T-cell (primary cell): ENCODE measurements at regions not wholly inside any gene's neighbourhood (a gene's known extent, or its start where the extent isn't known, plus 50 kb on each side); places are given as distances from the start of the nearest gene placed in this dataset.

Source experiments
- ATAC-seq, 4 experiments: fragments of 200-7000 bp in 3 of 4; fragments of 150-1000 bp in 1 of 4; cut with Tn5 transposase; replicated peaks in 1 of 4; 1 replicate in 3 of 4; 2 replicates in 1 of 4; pipeline ENCODE4 v1.10.0; 2021; ENCODE audit warnings: moderate library complexity in 3 of 4, mild to moderate bottlenecking in 2 of 4, moderate number of reproducible peaks in 1 of 4
- CTCF ChIA-PET, 2 donors: fragments of 300-600 bp; sonication (Branson Sonifier 250); formaldehyde crosslinking; loops; one replicate each; lab custom pipeline; 2022; ENCODE audit warnings: antibody characterized with exemption in 2 of 2; lab: Charles Lee
- POLR2A ChIA-PET, 2 donors: fragments of 300-600 bp; sonication (Branson Sonifier 250); formaldehyde crosslinking; loops; one replicate each; lab custom pipeline; 2022; ENCODE audit warnings: antibody characterized with exemption in 2 of 2; lab: Charles Lee
- DNase-seq, 35 experiments: peaks; one replicate each; pipeline versions ENCODE4 v3.0.0 to v3.0.0-alpha.2; 2013 to 2023
- H3K27ac ChIP-seq: one replicate; pipeline ENCODE4 v1.5.1; 2013; ENCODE audit warnings: low read length
- H3K27me3 ChIP-seq, 2 experiments: replicated peaks in 1 of 2; 1 replicate in 1 of 2; 2 replicates in 1 of 2; pipeline versions ENCODE4 v1.6.1 to v1.7.0; 2013; ENCODE audit warnings: low read length in 1 of 2, mixed read lengths in 1 of 2; ENCODE audit not compliant: control insufficient read depth in 2 of 2, insufficient read depth in 2 of 2; ENCODE audit errors: extremely low read depth in 1 of 2
- H3K36me3 ChIP-seq, 2 donors: 1 replicate in 1 of 2; 2 replicates in 1 of 2; pipeline versions ENCODE4 v1.6.1 to v1.7.0; 2013; ENCODE audit warnings: low read length in 1 of 2; ENCODE audit not compliant: control insufficient read depth in 2 of 2, insufficient read depth in 1 of 2; ENCODE audit errors: extremely low read depth in 1 of 2
- H3K4me1 ChIP-seq, 2 experiments: 1 replicate in 1 of 2; 2 replicates in 1 of 2; pipeline versions ENCODE4 v1.6.1 to v1.7.0; 2013; ENCODE audit warnings: low read length in 2 of 2, mixed read lengths in 1 of 2; ENCODE audit not compliant: insufficient read depth in 2 of 2, control insufficient read depth in 1 of 2; ENCODE audit errors: extremely low read depth in 1 of 2
- H3K4me3 ChIP-seq, 2 donors: 1 replicate in 1 of 2; 2 replicates in 1 of 2; pipeline versions ENCODE4 v1.5.1 to v1.7.0; 2013; ENCODE audit warnings: mild to moderate bottlenecking in 2 of 2, low read length in 1 of 2, moderate library complexity in 1 of 2; ENCODE audit not compliant: control insufficient read depth in 1 of 2; ENCODE audit errors: extremely low read depth in 1 of 2
- H3K9me3 ChIP-seq: 2 replicates; pipeline ENCODE4 v1.7.0; 2013
- H3K27ac Mint-ChIP-seq, 2 donors: one replicate each; pipeline ENCODE4 v1.8.0; 2020 to 2021; ENCODE audit warnings: mild to moderate bottlenecking in 2 of 2, mixed read lengths in 2 of 2
- H3K27me3 Mint-ChIP-seq, 2 donors: one replicate each; pipeline ENCODE4 v1.8.0; 2021 to 2022; ENCODE audit warnings: mixed read lengths in 2 of 2
- H3K36me3 Mint-ChIP-seq: one replicate; pipeline ENCODE4 v1.8.0; 2021; ENCODE audit warnings: mixed read lengths
- H3K4me1 Mint-ChIP-seq, 3 donors: one replicate each; pipeline ENCODE4 v1.8.0; 2020 to 2022; ENCODE audit warnings: mixed read lengths in 3 of 3, mild to moderate bottlenecking in 1 of 3
- H3K4me3 Mint-ChIP-seq, 3 donors: one replicate each; pipeline ENCODE4 v1.8.0; 2020 to 2022; ENCODE audit warnings: mild to moderate bottlenecking in 3 of 3, mixed read lengths in 3 of 3, moderate library complexity in 3 of 3
- H3K9me3 Mint-ChIP-seq, 3 donors: one replicate each; pipeline ENCODE4 v1.8.0; 2020 to 2022; ENCODE audit warnings: mixed read lengths in 3 of 3
- WGBS: methylation state at CpG from one replicate; pipeline ENCODE4 v1.1.5; 2013; ENCODE audit warnings: missing lambda C conversion rate; ENCODE audit not compliant: insufficient coverage; 5-methylcytosine and 5-hydroxymethylcytosine counted together

DNA sequence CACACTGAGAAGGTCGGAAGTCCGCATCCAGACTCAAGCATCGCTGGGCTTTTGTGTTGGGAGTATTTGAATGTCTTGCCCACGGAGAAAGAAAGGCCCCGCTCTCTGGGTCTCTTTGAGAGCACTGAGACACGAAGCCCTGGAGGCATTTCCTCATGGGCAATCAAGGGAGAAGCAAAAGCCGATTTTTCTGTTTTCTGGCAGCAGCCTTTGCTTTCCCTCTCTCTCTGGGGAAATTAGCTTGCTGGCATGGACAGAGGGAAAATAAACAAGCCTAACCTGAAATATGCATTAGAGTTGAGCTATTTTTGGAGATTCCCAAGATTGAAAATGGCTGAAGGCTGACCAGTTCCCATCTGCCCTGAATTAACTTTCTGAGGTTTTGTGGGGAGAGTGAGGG, 238.7 kb downstream of the HAPSTR1 start:
- no peak overlapping the region for H3K27ac Mint-ChIP-seq
- POLR2A ChIA-PET, result interaction anchor here in 1 of 2 donors (0.6 kb wide), 1 partner anchor 56 kb away, joined by 5 read pairs; no protein-coding TSS in a partner anchor
- no peak overlapping the region for H3K4me3 Mint-ChIP-seq
- Histone ChIP-seq H3K9me3 (no peaks in the 10 kb centered on the region), H3K27ac (no peak overlapping the region), H3K4me1 (no peaks in the 10 kb centered on the region), H3K4me3 (no peak overlapping the region), H3K27me3 (no peaks in the 10 kb centered on the region), H3K36me3 (no peaks in the 10 kb centered on the region)
- CTCF ChIA-PET, result no interaction called here
- no peaks in the 10 kb centered on the region for H3K4me1 Mint-ChIP-seq
- no peaks in the 10 kb centered on the region for H3K36me3 Mint-ChIP-seq
- DNase-seq, result no peak
- WGBS, result 69% methylated on average over 4 of the region's 7 CpGs
- H3K9me3 Mint-ChIP-seq, result peaks cover 0 to 6% (median 3%) of the 10 kb centered on the region in 3 donors
- ATAC-seq, result no peak
- H3K27me3 Mint-ChIP-seq, result peaks cover 4 to 11% of the 10 kb centered on the region in 2 donors

DNA sequence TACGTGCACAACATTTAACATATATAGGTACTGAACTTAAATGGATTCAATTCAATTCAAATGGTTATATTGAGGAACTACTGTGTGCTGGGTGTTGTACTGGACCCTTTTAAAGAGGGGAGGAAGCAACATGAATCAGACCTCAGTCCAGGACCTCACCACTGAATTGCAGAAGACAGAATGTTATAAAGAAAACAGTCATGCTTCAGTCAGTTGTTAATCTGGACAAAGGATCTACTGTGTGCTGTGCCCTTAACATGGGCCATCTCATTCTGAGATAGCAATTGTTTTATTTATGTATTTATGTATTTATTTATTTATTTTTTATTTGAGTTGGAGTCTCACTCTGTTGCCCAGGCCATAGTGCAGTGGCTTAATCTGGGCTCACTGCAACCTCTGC, 240.1 kb downstream of the HAPSTR1 start:
- no peak overlapping the region for H3K27ac Mint-ChIP-seq
- H3K36me3 Mint-ChIP-seq, result no peaks in the 10 kb centered on the region
- H3K27me3 Mint-ChIP-seq, result peaks cover 4 to 16% of the 10 kb centered on the region in 2 donors
- CTCF ChIA-PET, result no interaction called here
- Histone ChIP-seq H3K4me3 (no peak overlapping the region), H3K9me3 (no peaks in the 10 kb centered on the region), H3K27ac (no peak overlapping the region), H3K36me3 (no peaks in the 10 kb centered on the region), H3K27me3 (no peaks in the 10 kb centered on the region), H3K4me1 (no peaks in the 10 kb centered on the region)
- WGBS, result no CpG with 5 or more reads among the region's 1 CpG
- no peak overlapping the region for H3K4me3 Mint-ChIP-seq
- H3K9me3 Mint-ChIP-seq, result peaks cover 0 to 6% (median 0%) of the 10 kb centered on the region in 3 donors
- ATAC-seq, result no peak
- POLR2A ChIA-PET, result no interaction called here
- no peaks in the 10 kb centered on the region for H3K4me1 Mint-ChIP-seq
- DNase-seq, result no peak

DNA sequence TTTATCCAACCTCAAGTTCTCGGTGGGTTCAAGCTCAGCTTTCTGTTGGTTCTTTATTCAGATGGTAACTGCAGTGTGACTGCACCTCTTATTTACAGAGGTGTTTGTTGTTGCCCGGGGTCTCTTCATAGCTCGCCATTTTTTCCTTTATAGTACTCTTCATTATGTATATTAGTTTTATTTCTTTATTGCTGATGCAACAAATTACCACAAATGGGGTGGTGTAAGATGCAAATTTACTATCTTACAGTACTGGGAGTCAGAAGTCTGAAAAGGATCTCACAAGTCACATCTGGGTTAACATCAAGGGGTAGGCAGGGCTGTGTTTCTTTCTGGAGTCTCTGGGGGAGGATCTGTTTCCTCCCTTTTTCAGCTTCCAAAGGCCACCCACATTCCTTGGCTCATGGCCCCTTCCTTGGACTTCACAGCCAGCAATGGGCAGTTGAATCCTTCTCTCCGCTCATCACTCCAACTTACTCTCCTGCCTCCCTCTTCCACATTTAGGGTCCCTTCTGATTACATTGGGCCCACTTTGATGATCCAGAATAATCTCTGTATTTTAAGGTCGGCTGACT, 241.2 kb downstream of the HAPSTR1 start:
- no peak for ATAC-seq
- no peak for DNase-seq
- H3K27me3 Mint-ChIP-seq, result peaks cover 4 to 16% of the 10 kb centered on the region in 2 donors
- no peak overlapping the region for H3K27ac Mint-ChIP-seq
- Histone ChIP-seq H3K4me1 (no peaks in the 10 kb centered on the region), H3K36me3 (no peaks in the 10 kb centered on the region), H3K27me3 (no peaks in the 10 kb centered on the region), H3K9me3 (no peaks in the 10 kb centered on the region), H3K4me3 (no peak overlapping the region), H3K27ac (no peak overlapping the region)
- H3K36me3 Mint-ChIP-seq, result no peaks in the 10 kb centered on the region
- no peak overlapping the region for H3K4me3 Mint-ChIP-seq
- no peaks in the 10 kb centered on the region for H3K4me1 Mint-ChIP-seq
- ChIA-PET CTCF (no interaction called here), POLR2A (no interaction called here)
- peaks cover 0 to 11% (median 0%) of the 10 kb centered on the region in 3 donors for H3K9me3 Mint-ChIP-seq
- 80% methylated on average over 1 of the region's 5 CpGs for WGBS

DNA sequence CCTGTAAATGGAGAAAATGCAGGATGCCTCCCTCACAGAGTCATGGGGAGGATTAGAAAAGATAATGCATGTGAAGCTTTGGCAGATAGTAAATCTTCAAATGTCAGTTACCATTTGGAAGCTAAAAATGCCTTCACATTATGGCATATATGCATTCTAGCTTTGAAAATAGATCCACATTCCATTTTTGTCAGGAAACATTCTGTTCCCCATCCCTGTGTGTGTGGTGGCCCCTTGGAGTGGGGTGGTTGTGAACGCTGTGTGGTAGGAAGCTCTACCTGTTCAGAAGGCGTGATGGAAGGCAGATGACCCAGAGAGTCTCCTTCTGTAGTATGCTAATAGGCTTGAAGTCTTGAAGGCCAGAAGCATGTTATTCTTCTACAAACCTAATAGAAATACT, 242.0 kb downstream of the HAPSTR1 start:
- no peaks in the 10 kb centered on the region for H3K36me3 Mint-ChIP-seq
- no peak overlapping the region for H3K4me3 Mint-ChIP-seq
- no peak for DNase-seq
- Histone ChIP-seq H3K9me3 (no peaks in the 10 kb centered on the region), H3K36me3 (no peaks in the 10 kb centered on the region), H3K27ac (no peak overlapping the region), H3K4me3 (no peak overlapping the region), H3K27me3 (no peaks in the 10 kb centered on the region), H3K4me1 (no peaks in the 10 kb centered on the region)
- 100% methylated on average over 1 of the region's 2 CpGs for WGBS
- ATAC-seq, result no peak
- H3K27ac Mint-ChIP-seq, result no peak overlapping the region
- peaks cover 4 to 20% of the 10 kb centered on the region in 2 donors for H3K27me3 Mint-ChIP-seq
- peaks cover 0 to 6% (median 0%) of the 10 kb centered on the region in 3 donors for H3K9me3 Mint-ChIP-seq
- CTCF ChIA-PET, result no interaction called here
- POLR2A ChIA-PET, result no interaction called here
- H3K4me1 Mint-ChIP-seq, result no peaks in the 10 kb centered on the region

DNA sequence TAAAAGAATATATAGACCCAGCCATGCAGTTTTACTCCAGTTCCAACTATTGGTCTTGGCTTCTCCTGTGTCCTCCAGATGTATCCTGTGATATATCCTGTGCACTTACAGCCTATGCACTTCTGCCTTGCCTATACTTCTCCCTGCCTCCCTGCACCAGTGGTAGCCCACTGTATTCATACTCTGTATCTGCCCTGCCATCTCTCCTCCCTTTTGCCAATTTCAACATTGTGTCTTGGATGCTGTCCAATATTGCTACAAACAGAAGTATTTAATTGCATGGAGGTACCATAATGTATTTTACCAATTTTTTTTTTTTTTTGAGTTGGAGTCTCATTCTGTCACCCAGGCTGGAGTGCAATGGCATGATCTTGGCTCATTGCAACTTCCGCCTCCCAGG, 242.7 kb downstream of the HAPSTR1 start:
- Histone ChIP-seq H3K4me3 (no peak overlapping the region), H3K27ac (no peak overlapping the region), H3K36me3 (no peaks in the 10 kb centered on the region), H3K9me3 (no peaks in the 10 kb centered on the region), H3K4me1 (no peaks in the 10 kb centered on the region), H3K27me3 (no peaks in the 10 kb centered on the region)
- Mint-ChIP-seq H3K36me3 (no peaks in the 10 kb centered on the region), H3K27me3 (peaks cover 4 to 21% of the 10 kb centered on the region in 2 donors), H3K9me3 (peaks cover 0 to 6% (median 0%) of the 10 kb centered on the region in 3 donors), H3K27ac (no peak overlapping the region), H3K4me3 (no peak overlapping the region), H3K4me1 (no peaks in the 10 kb centered on the region)
- ChIA-PET POLR2A (no interaction called here), CTCF (no interaction called here)
- no CpG with 5 or more reads among the region's 1 CpG for WGBS
- ATAC-seq, result no peak
- no peak for DNase-seq

DNA sequence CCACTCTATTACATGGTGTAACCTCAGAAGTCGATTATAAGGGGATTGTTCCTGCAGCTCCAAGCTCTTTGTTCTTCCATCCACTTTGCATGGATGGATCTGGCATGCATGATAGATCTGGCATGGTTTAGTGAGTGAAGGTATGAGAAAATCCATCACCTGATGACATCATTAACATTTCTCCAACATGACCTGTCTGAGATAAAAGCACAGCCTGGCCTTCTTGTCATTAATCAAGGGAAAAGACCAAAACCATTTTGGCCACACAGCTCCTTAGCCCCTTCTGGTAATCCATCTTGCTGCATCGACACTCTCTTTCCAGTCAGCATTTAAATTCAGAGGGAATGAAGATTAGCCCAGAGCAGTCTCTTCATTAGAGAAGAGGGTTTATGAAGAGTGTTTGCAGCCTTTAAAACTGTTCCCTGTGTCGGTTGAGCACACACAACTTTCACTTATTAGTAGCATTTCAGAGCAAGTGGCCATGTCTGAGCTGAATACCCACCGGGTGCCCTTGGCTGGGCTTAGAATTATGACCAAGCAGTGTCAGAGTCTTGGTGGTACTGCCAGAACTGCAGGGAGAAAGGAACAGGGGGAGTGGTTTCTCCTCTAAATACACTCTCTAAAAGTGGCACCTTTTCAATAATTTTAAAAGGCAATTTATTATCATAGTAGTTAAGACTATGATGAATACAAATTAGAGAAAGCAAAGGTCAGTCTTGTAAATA, 246.0 kb downstream of the HAPSTR1 start:
- ATAC-seq, result no peak
- Mint-ChIP-seq H3K27me3 (peaks cover 0 to 16% of the 10 kb centered on the region in 2 donors), H3K9me3 (peaks cover 0 to 6% (median 0%) of the 10 kb centered on the region in 3 donors), H3K4me3 (no peak overlapping the region), H3K36me3 (no peaks in the 10 kb centered on the region), H3K4me1 (no peaks in the 10 kb centered on the region), H3K27ac (no peak overlapping the region)
- no peak overlapping the region for H3K27ac ChIP-seq
- no peaks in the 10 kb centered on the region for H3K9me3 ChIP-seq
- POLR2A ChIA-PET, result no interaction called here
- H3K4me3 ChIP-seq, result no peak overlapping the region
- no CpG with 5 or more reads among the region's 4 CpGs for WGBS
- H3K27me3 ChIP-seq, result no peaks in the 10 kb centered on the region
- H3K4me1 ChIP-seq, result no peaks in the 10 kb centered on the region
- no peak for DNase-seq
- CTCF ChIA-PET, result no interaction called here
- H3K36me3 ChIP-seq, result no peaks in the 10 kb centered on the region
